PC-9 (cell line): ENCODE measurements at regions not wholly inside any gene's neighbourhood (a gene's known extent, or its start where the extent isn't known, plus 50 kb on each side); places are given as distances from the start of the nearest gene placed in this dataset.

Source experiments
- BruUV-seq: library from RNA; stranded (reverse); fragments of 400-500 nt; replicated peaks from 2 replicates; lab custom pipeline; 2021; lab: Mats Ljungman, UMichigan
- CTCF ChIA-PET: fragments of 300-600 bp; sonication (Branson Sonifier 250); formaldehyde crosslinking; loops from one replicate; lab custom pipeline; 2022; ENCODE audit warnings: antibody characterized with exemption; lab: Charles Lee
- POLR2A ChIA-PET: fragments of 300-600 bp; sonication (Branson Sonifier 250); formaldehyde crosslinking; loops from one replicate; lab custom pipeline; 2022; ENCODE audit warnings: antibody characterized with exemption; ENCODE audit not compliant: unreplicated experiment; lab: Charles Lee
- DNase-seq, 2 experiments: peaks; one replicate each; pipeline versions ENCODE4 v3.0.0 to v3.0.0-alpha.2; 2015 to 2022; ENCODE audit warnings: mixed read lengths in 1 of 2
- H2AFZ ChIP-seq: fragments of 200-600 bp; sonication (generic); 2 replicates; pipeline ENCODE4 v1.8.1; 2017; ENCODE audit warnings: antibody characterized with exemption
- H3F3A ChIP-seq: fragments of 200-600 bp; sonication (generic); 2 replicates; pipeline ENCODE4 v1.8.1; 2017; ENCODE audit warnings: antibody characterized with exemption, mild to moderate bottlenecking, low read depth; ENCODE audit not compliant: insufficient read depth
- H3K27ac ChIP-seq: fragments of 200-600 bp; sonication (generic); 2 replicates; pipeline ENCODE4 v1.6.1; 2016; ENCODE audit warnings: mixed run types
- H3K27me3 ChIP-seq: fragments of 200-600 bp; sonication (generic); 2 replicates; pipeline ENCODE4 v1.6.1; 2016; ENCODE audit warnings: low read depth, mixed run types; ENCODE audit not compliant: insufficient read depth
- H3K36me3 ChIP-seq: fragments of 200-600 bp; sonication (generic); 2 replicates; pipeline ENCODE4 v1.6.1; 2016; ENCODE audit warnings: low read depth, mixed run types
- H3K4me1 ChIP-seq: fragments of 200-600 bp; sonication (generic); replicated peaks from 2 replicates; pipeline ENCODE4 v1.6.1; 2016; ENCODE audit warnings: mixed run types; ENCODE audit not compliant: insufficient read depth
- H3K4me2 ChIP-seq: fragments of 200-600 bp; sonication (generic); 2 replicates; pipeline ENCODE4 v1.6.1; 2017; ENCODE audit warnings: mixed run types
- H3K4me3 ChIP-seq: fragments of 200-600 bp; sonication (generic); 2 replicates; pipeline ENCODE4 v1.6.1; 2016; ENCODE audit warnings: mixed run types
- H3K79me2 ChIP-seq: fragments of 200-600 bp; sonication (generic); 2 replicates; pipeline ENCODE4 v1.6.1; 2017; ENCODE audit warnings: low read depth, mixed run types
- H3K9me2 ChIP-seq: fragments of 200-600 bp; sonication (generic); 2 replicates; pipeline ENCODE4 v1.8.1; 2017; ENCODE audit warnings: mild to moderate bottlenecking; ENCODE audit not compliant: insufficient read depth
- H3K9me3 ChIP-seq: fragments of 200-600 bp; sonication (generic); 2 replicates; pipeline ENCODE4 v1.8.1; 2016; ENCODE audit warnings: low read depth; ENCODE audit not compliant: insufficient read depth
- H4K20me1 ChIP-seq: fragments of 200-600 bp; sonication (generic); 2 replicates; pipeline ENCODE4 v1.8.1; 2017; ENCODE audit not compliant: insufficient read depth
- CTCF ChIP-seq: fragments of 200-600 bp; sonication (generic); conservative IDR thresholded peaks from 2 replicates; pipeline ENCODE4 v1.6.1; 2017; ENCODE audit warnings: mixed run types, antibody characterized with exemption, mild to moderate bottlenecking, moderate library complexity
- EZH2 ChIP-seq: fragments of 200-600 bp; sonication (generic); IDR thresholded peaks from 2 replicates; pipeline ENCODE4 v1.8.0; 2017; ENCODE audit warnings: antibody characterized with exemption, low read depth
- intact Hi-C: fragments of 100-400 bp; cut with micrococcal nuclease; formaldehyde crosslinking; loops from one replicate; pipeline ENCODE4 v1.10.0; 2022; ENCODE audit not compliant: unreplicated experiment

GRCh38 chr2:190829642-190830041 is 51.0 kb upstream of the GLS start:
- TF ChIP-seq CTCF (no peak), EZH2 (no peak)
- POLR2A ChIA-PET, result interaction anchor here (0.9 kb wide), 1 partner anchor 925 kb away, joined by 5 read pairs; no protein-coding TSS in a partner anchor

More at GRCh38 chr2:190829642-190830041, 51.0 kb upstream of the GLS start:
- Histone ChIP-seq H3K36me3 (no peaks in the 10 kb centered on the region), H3K27ac (no peak overlapping the region), H4K20me1 (no peaks in the 10 kb centered on the region), H3K79me2 (no peaks in the 10 kb centered on the region), H3K4me2 (no peak overlapping the region), H3K27me3 (no peaks in the 10 kb centered on the region), H3K4me1 (no peaks in the 10 kb centered on the region), H2AFZ (no peak overlapping the region), H3F3A (no peaks in the 10 kb centered on the region), H3K9me3 (no peaks in the 10 kb centered on the region), H3K4me3 (no peak overlapping the region), H3K9me2 (no peaks in the 10 kb centered on the region)
- no peak for DNase-seq
- intact Hi-C loops, result no loop called here
- no TSS peak for BruUV-seq
- CTCF ChIA-PET, result interaction anchor here (0.6 kb wide), 1 partner anchor 447 kb away, joined by 3 read pairs; no protein-coding TSS in a partner anchor
